Fibroblast of skin of right quadriceps (primary cell): ENCODE measurements at regions not wholly inside any gene's neighbourhood (a gene's known extent, or its start where the extent isn't known, plus 50 kb on each side); places are given as distances from the start of the nearest gene placed in this dataset.

ENCODE experiments used
- DNase-seq: peaks from one replicate; pipeline ENCODE4 v3.0.0-alpha.2; 2013

DNA sequence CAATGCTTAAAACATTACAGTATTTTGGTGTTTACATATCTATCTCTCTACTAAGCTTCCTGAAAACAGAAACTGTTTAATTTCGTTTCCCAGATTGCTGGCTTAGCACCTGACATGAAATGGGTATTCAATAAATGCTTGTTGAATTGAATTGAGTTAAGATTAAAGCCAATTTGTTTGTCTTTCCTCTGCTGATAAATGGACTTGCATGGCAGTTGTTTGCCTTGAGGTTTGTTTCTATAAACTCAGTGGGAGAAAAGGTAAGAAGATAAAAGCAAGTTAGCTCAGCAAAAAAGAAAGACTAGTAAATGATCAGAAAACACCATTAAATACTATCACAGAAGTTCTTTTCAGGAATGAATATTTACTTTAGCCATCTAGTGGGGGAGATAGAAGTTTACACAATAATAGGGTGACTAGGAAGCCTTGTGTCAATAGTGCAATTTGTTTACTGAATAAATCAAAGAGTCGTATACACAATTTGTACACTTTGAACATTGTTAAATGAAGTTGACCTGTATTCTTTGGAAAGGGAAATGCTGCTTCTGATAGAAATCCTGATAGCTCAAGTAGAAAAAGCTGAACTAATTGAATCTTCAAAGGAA, 754.5 kb upstream of the FAM98A start:
- DNase-seq: no peak

DNA sequence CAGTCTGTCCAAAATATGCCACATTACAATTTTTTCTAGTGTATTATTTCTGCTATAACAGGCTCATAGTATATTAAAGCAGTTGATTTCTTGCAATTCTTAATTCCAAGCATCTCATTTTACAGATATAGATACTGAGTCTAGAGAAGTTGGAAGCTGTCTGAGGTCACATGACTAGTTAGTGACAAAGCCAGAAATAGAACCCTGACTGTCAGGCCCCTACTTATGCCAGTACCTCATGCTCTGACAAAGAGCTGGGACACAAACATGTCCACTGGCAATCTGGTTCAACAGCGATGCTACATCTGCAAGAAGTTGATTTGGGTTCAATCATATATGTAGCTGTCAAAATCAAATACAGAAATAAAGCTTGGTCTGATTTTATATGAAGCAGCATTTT, 750.4 kb upstream of the FAM98A start:
- no peak for DNase-seq

DNA sequence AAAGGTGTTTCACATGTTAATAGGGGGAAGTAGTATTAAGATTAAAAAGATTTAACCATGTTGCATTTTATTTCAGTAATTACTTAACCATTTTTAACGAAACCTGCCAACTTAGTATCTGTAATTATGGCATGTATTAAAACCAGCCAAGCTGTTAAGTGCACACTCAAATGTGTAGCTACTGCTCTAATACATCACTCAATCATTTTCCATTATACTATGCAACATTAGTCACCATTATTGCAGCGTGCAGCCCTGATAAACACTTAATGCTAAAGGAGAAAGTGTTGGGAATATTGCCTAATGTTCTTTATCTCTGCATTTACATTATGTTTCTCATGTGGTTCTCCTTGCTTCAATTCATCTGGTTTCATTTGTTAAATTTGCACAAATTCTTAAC, 745.9 kb upstream of the FAM98A start:
- no peak for DNase-seq

GRCh38 chr2:34340307-34340706, 741.2 kb upstream of the FAM98A start:
- no peak for DNase-seq

GRCh38 chr2:34337735-34338134, 738.6 kb upstream of the FAM98A start:
- no peak for DNase-seq

DNA sequence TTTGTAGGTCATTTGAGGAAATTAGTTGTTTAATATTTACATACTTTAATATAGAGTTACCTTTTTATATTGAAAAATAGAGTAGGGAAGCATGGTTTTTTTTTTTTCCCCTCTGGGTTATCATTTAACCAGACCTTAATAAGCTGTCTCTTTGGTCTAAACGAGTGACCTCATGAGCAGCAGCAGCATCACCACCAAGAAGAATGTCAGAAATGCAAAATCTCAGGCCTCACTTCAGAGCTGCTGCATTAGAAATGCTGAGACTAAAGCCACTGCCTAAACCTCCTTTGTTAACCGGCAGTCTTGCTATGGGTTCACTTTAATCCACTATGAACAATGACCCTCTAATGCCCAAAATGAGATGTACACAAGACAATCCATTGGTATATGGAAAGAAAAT, 733.7 kb upstream of the FAM98A start:
- no peak for DNase-seq

- DNase-seq: no peak
Observed at GRCh38 chr2:34320056-34320455, 721.0 kb upstream of the FAM98A start.

- DNase-seq: no peak
Observed at GRCh38 chr2:34317797-34318196, 718.7 kb upstream of the FAM98A start.

- no peak for DNase-seq
Observed at GRCh38 chr2:34316788-34317187, 717.7 kb upstream of the FAM98A start.

DNA sequence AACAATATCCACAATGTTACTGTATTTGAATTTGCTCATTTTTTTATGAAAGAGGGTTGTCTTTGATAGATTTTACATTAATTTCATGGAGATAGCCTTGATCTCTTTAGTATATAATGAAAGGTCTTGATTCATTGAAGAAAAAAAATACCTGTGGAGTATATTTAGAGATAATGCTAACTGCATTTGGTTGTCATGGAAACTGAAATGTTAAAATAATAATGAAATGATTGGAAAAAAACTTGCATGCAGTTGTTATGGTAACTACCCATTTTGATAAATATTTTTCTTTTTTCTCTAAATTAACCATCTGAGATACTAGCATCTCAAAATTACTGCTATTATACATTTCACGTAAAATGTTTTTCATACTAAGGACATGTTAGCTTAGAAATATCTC, 712.7 kb upstream of the FAM98A start:
- DNase-seq: no peak

- no peak for DNase-seq
Observed at GRCh38 chr2:34308140-34308539, 709.0 kb upstream of the FAM98A start.

GRCh38 chr2:34307636-34308035, 708.5 kb upstream of the FAM98A start:
- no peak for DNase-seq

GRCh38 chr2:34306745-34307144, 707.6 kb upstream of the FAM98A start:
- no peak for DNase-seq

GRCh38 chr2:34305587-34305986, 706.5 kb upstream of the FAM98A start:
- DNase-seq: no peak

DNA sequence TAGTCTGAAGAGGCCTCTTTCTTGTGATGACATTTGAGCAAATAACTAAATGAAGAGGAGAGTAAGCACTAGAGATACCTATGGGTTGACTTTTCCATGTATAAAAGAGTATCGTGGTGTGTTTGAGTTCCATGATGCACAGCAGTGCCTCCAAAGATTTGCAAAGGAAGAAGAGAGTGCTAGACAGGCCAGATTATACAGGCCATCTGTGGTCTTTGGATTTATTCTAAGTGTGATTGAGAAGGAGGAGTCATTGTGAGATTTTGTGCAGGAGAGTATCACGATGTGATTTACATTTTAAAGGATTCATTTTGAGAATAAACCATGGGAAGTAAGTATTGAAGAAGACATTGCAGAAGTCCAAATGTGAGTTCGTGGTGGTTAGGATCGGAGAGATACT, 695.9 kb upstream of the FAM98A start:
- no peak for DNase-seq

DNA sequence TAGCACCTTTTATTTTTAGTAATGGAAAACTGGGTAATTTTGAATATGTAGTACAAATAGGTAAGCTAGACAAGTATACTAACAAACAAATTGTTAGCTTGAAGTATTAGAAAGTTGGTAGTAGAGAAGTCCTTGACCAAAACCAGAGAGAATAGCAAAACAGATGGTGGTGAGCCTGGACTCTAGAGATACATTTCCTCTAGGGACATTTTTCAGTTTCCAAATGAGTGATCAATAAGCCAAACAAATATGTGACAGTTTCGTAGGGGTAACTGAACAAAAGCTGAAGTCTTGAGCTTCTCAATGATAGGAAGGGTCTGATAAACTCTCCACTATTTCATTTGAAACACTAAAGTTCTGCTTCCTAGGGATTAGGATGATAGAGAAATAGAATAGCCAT, 692.0 kb upstream of the FAM98A start:
- DNase-seq: no peak

DNA sequence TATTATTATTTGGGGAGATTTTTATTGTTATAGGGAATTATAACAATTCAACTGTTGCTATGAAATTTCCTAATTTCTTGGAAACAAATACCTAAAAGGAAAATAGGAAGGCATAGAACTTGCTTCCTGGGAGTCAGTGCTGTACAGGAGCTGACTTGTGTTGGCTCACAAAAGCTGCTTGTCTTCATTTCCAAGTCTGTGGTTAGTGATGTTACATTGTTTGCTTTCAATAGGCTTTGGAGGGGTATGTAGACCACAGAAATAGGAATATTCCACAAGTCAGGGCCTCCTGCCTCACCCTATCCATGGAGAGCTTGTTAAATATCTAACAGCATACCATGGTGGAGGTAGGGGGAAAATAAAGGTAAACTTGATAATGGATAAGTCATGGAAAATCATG, 688.9 kb upstream of the FAM98A start:
- DNase-seq: no peak

DNA sequence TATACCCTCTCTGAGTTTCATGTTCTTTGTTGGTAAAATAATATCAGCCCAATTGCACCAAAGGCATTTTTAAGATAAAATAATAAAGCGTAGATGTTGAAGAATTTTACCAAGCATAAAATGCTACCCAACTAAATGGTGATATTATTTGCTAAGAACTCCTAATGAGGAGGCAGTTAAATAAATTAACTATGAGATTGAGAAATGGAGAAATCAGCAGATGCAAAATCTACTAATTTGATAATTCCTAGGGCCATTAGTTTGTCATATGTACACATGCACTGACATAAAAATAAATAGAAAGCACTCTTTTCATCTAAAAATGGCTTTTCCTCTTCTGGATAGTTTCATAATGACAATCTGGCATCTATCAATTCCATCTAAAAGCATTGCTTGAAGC, 681.5 kb upstream of the FAM98A start:
- no peak for DNase-seq

DNA sequence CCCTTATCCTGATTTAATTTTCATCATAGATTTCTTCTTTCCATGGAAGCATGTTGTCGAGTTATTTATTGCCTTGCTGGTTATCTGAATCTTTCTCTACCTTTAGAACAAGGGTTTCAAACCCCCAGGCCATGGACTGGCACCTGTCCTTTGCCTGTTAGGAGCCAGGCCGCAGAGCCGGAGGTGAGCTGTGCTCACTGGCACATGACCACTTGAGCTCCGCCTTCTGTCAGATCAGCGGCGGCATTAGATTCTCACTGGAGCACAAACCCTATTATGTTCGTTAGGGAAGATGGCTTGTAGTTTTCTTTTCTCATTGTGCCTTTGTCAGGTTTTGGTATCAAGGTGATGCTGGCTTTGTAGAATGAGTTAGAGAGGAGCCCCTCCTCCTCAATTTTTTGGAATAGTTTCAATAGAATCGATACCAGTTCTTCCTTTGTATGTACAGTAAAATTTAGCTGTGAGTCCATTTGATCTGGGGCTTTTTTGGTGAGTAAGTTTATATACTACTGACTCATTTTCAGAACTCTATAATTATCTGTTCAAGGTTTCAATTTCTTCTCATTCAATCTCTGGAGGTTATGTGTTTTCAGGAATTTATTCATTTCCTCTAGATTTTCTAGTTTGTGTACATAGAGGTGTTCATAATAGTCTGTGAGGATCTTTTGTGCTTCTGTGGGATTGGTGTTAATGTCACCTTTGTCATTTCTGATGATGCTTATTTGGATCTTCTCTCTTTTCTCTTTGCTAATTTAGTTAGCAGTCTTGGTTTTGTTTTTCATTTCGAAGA, 668.0 kb upstream of the FAM98A start:
- no peak for DNase-seq

DNA sequence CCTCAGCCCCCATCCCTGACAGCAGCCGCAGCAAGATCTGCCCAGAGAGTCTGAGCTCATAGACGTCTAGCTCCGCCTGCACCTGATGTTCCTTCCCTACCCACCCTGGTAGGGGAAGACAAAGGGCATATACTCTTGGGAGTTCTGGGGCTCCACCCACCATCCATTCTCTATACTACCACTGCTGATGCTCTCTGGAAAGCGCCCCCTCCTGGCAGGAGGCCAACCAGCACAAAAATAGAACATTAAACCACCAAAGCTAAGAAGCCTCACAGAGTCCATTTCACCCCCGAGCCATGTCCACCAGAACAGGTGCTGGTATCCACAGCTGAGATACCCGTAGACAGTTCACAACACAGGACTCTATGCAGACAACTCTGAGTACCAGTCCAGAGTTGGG, 662.6 kb upstream of the FAM98A start:
- DNase-seq: no peak

DNA sequence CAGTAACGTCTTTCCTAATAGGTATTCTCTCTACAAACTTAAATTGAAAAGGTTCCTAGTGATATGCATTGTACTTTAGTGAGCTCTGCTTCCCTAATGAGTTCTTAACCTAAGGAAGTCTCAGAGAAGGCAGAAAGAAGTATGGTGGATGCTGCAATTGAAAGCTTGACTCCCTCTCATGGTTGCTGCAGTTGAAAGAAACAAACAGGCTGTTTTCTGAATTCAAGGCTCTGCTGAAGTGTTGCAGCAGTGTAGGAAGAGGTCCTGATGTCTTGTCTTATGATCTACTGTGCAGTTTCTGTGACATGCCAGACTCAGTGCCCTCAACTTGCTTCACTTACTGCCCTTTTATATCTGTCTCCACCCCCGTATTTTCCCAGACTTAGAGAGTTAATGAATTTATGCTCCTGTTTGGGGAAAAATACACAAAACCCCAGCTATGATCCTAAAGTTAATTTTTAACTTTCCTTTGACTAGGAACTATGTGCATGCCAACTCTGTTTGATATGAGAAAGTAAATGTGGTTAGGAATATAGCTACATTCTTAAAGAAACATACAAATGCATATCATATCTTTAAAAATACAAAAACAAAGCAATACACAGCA, 655.3 kb upstream of the FAM98A start:
- DNase-seq: no peak

DNA sequence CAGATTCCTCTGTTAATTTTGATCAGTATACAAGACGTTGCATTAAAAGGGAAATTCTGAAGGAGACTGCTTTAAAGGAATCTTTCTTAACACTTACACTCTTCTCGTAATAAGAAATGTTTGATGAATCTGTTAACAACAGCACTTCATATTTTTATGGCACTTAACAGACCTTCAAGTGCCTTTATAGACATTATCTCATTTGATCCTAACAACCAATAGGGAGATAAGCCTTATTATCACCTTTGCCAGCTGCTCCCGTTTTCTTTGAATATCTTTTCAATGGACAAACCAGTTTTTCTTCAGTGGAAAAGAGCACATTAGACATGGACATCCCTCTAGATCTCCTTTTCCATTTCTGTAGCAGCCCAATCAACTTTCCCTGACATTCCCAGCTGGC, 653.0 kb upstream of the FAM98A start:
- DNase-seq: no peak

DNA sequence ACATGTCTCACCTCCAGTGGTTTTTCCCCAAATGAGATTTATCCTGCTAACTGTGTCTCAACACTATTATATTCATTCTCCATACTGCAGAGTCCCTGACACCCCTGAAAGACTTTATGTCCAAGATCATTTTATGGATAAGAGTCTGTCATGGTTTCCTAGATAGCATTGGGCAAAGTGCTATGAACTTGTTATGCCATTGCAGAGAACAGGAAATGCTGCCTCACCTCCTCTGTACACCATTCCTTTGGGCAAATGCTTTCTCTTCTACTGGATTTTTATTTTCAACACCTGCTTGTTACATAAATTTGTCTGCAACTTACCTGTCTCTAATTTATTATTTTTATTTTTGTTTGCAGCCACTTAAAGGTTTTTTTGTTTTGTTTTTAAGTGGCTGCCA, 652.5 kb upstream of the FAM98A start:
- DNase-seq: no peak

- no peak for DNase-seq
Observed at GRCh38 chr2:34244195-34244594, 645.1 kb upstream of the FAM98A start.

DNA sequence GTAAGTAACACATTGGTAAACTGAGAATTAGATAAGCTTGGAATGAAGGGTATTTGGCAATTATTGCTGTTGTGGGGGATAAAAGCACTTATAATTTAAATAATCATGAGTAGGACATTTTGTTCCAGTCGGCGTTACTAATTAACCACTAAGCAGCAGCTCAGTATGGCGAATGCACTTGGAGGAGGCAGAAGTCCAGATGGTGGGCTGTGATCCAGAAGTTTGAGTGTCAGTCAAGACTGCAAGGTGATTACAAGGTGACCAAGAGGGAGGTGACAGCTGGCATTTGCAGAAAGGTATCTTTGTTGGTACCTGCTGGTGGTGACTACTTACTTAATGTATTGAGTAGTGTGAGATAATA, 643.6 kb upstream of the FAM98A start:
- no peak for DNase-seq
